Smooth muscle cell (in vitro differentiated cells): ENCODE measurements at regions not wholly inside any gene's neighbourhood (a gene's known extent, or its start where the extent isn't known, plus 50 kb on each side); places are given as distances from the start of the nearest gene placed in this dataset.

Experiments
- DNase-seq: peaks from one replicate; lab custom pipeline; 2025; ENCODE audit not compliant: unreplicated experiment; lab: John Stamatoyannopoulos, UW
- H2AFZ ChIP-seq: fragments of 200-600 bp; sonication (generic); 2 replicates; pipeline ENCODE4 v1.6.0; 2016; ENCODE audit warnings: antibody characterized with exemption, low read depth, mild to moderate bottlenecking
- H3F3A ChIP-seq: fragments of 200-600 bp; sonication (generic); 2 replicates; pipeline ENCODE4 v1.6.0; 2017; ENCODE audit warnings: antibody characterized with exemption, low read depth
- H3K27ac ChIP-seq: fragments of 200-600 bp; sonication (generic); 2 replicates; pipeline ENCODE4 v1.5.1; 2016; ENCODE audit warnings: low read depth, mild to moderate bottlenecking
- H3K27me3 ChIP-seq: fragments of 200-600 bp; sonication (generic); 2 replicates; pipeline ENCODE4 v1.6.1; 2016; ENCODE audit warnings: low read depth, mild to moderate bottlenecking
- H3K36me3 ChIP-seq: fragments of 200-600 bp; sonication (generic); 2 replicates; pipeline ENCODE4 v1.5.1; 2016; ENCODE audit warnings: low read depth
- H3K4me1 ChIP-seq: fragments of 200-600 bp; sonication (generic); 2 replicates; pipeline ENCODE4 v1.5.1; 2016; ENCODE audit warnings: low read depth
- H3K4me2 ChIP-seq: fragments of 200-600 bp; sonication (generic); 2 replicates; pipeline ENCODE4 v1.6.0; 2016; ENCODE audit warnings: mild to moderate bottlenecking
- H3K4me3 ChIP-seq: fragments of 200-600 bp; sonication (generic); 2 replicates; pipeline ENCODE4 v1.5.1; 2016; ENCODE audit warnings: mild to moderate bottlenecking
- H3K79me2 ChIP-seq: fragments of 200-600 bp; sonication (generic); 2 replicates; pipeline ENCODE4 v1.6.0; 2016; ENCODE audit warnings: low read depth, mild to moderate bottlenecking
- H3K9ac ChIP-seq: fragments of 200-600 bp; sonication (generic); 2 replicates; pipeline ENCODE4 v1.6.0; 2016; ENCODE audit warnings: low read depth
- H3K9me3 ChIP-seq: fragments of 200-600 bp; sonication (generic); replicated peaks from 2 replicates; pipeline ENCODE4 v1.5.1; 2016; ENCODE audit warnings: low read depth
- H4K20me1 ChIP-seq: fragments of 200-600 bp; sonication (generic); 2 replicates; pipeline ENCODE4 v1.6.0; 2016; ENCODE audit warnings: low read depth
- WGBS: methylation state at CpG from one replicate; pipeline ENCODE4 v1.1.7; 2016; ENCODE audit warnings: low lambda C conversion rate; 5-methylcytosine and 5-hydroxymethylcytosine counted together
- TF ChIP-seq, protein P1 (sequence below): fragments of 200-600 bp; sonication (generic); IDR thresholded peaks from 2 replicates; pipeline ENCODE4 v1.5.1; 2017; ENCODE audit warnings: borderline replicate concordance, mild to moderate bottlenecking, antibody characterized with exemption; ENCODE audit not compliant: insufficient read depth, poor library complexity, severe bottlenecking

GRCh38 chr10:105351187-105351586 is 710.1 kb downstream of the SORCS3 start:
- Histone ChIP-seq H3F3A (no peaks in the 10 kb centered on the region), H3K9ac (no peak overlapping the region), H3K4me2 (no peak overlapping the region), H3K9me3 (no peaks in the 10 kb centered on the region), H2AFZ (no peak overlapping the region), H3K36me3 (no peaks in the 10 kb centered on the region), H3K4me1 (no peaks in the 10 kb centered on the region), H3K4me3 (no peak overlapping the region), H3K27me3 (peaks cover 8% of the 10 kb centered on the region), H3K79me2 (no peaks in the 10 kb centered on the region), H3K27ac (no peak overlapping the region), H4K20me1 (no peaks in the 10 kb centered on the region)
- TF ChIP-seq, protein P1, sequence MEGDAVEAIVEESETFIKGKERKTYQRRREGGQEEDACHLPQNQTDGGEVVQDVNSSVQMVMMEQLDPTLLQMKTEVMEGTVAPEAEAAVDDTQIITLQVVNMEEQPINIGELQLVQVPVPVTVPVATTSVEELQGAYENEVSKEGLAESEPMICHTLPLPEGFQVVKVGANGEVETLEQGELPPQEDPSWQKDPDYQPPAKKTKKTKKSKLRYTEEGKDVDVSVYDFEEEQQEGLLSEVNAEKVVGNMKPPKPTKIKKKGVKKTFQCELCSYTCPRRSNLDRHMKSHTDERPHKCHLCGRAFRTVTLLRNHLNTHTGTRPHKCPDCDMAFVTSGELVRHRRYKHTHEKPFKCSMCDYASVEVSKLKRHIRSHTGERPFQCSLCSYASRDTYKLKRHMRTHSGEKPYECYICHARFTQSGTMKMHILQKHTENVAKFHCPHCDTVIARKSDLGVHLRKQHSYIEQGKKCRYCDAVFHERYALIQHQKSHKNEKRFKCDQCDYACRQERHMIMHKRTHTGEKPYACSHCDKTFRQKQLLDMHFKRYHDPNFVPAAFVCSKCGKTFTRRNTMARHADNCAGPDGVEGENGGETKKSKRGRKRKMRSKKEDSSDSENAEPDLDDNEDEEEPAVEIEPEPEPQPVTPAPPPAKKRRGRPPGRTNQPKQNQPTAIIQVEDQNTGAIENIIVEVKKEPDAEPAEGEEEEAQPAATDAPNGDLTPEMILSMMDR: no peak
- WGBS: 90% methylated on average over 2 of the region's 2 CpGs
- no peak for DNase-seq

DNA sequence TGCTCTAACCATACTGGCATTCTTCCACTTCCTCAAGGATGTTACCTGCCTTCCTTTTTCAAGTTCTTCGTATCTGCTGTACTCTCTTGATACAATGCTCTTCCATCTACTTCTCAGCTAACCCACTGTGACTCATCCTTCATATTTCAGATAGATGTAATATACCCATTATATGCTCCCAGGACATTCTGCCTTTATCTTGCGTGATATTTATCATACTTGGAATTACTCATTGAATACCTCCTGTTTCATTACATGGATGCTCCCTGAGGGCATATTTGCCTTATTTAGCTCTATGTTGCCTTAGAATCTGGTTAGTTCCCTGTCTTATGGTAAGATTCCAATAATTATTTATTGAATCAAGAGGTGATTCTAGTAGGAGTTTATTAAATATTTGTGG is 706.4 kb downstream of the SORCS3 start:
- Histone ChIP-seq H3K9me3 (no peaks in the 10 kb centered on the region), H3F3A (no peaks in the 10 kb centered on the region)

DNA sequence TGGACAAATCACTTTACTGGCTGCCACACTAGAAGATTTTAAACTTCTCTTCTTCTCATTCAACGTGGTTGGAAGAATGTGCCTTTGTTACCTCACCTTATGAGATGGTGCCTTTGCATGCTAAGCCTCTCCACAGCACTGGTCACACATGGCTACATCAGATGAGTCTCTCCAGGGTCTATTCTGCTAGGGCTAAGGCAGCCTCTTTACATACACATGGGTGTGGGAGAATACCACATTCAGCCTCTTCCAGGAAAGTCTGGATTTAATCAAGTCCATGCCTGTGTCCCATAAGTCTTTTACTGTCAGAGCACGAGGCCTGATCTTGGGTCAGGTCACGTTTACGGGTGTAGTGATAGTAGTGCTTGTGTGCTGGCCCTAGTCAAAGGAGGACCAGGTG is 701.5 kb downstream of the SORCS3 start:
- TF ChIP-seq, protein P1: no peak
- H3K36me3 ChIP-seq: no peaks in the 10 kb centered on the region
- WGBS: 49% methylated on average over 4 of the region's 4 CpGs
- no peak overlapping the region for H3K4me3 ChIP-seq
- no peaks in the 10 kb centered on the region for H4K20me1 ChIP-seq
- no peaks in the 10 kb centered on the region for H3K79me2 ChIP-seq
- H3K9ac ChIP-seq: no peak overlapping the region
- H3K9me3 ChIP-seq: no peaks in the 10 kb centered on the region
- H2AFZ ChIP-seq: no peak overlapping the region
- H3K27me3 ChIP-seq: no peaks in the 10 kb centered on the region
- H3K4me2 ChIP-seq: no peak overlapping the region
- DNase-seq: no peak
- no peaks in the 10 kb centered on the region for H3F3A ChIP-seq
- H3K4me1 ChIP-seq: no peaks in the 10 kb centered on the region
- H3K27ac ChIP-seq: no peak overlapping the region

More for the DNA sequence above, 706.4 kb downstream of the SORCS3 start:
- Histone ChIP-seq H3K27ac (no peak overlapping the region), H3K36me3 (no peaks in the 10 kb centered on the region), H2AFZ (no peak overlapping the region), H3K4me2 (no peak overlapping the region), H3K4me1 (no peaks in the 10 kb centered on the region), H3K4me3 (no peak overlapping the region), H4K20me1 (no peaks in the 10 kb centered on the region), H3K27me3 (peaks cover 5% of the 10 kb centered on the region), H3K79me2 (no peaks in the 10 kb centered on the region), H3K9ac (no peak overlapping the region)
- TF ChIP-seq, protein P1: no peak
- WGBS: 89% methylated on average over 2 of the region's 2 CpGs
- no peak for DNase-seq

DNA sequence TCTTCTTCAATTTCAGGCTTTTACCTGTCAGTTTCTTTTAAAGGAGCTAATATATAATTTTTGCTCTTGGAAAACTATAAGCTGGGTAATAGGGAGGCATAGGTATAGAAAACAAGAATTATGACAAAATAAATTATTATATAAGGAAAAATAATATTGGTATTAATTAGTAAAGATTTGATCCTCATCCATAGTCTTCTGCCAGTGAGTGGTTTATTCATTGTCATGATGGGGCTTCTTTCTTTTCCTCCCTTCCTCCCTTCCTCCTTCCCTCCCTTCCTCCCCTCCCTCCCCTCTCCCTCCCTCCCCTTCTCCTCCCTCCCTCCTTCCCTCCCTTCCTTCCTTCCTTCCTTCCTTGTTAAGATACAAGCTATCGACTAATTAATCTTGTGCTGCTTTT is 698.6 kb downstream of the SORCS3 start:
- no peak overlapping the region for H3K27ac ChIP-seq
- no peaks in the 10 kb centered on the region for H3K4me1 ChIP-seq
- H3K4me2 ChIP-seq: no peak overlapping the region
- H2AFZ ChIP-seq: no peak overlapping the region
- no peak for DNase-seq
- H3K9ac ChIP-seq: no peak overlapping the region
- 100% methylated on average over 1 of the region's 1 CpG for WGBS
- no peaks in the 10 kb centered on the region for H3K79me2 ChIP-seq
- H4K20me1 ChIP-seq: no peaks in the 10 kb centered on the region
- H3K36me3 ChIP-seq: no peaks in the 10 kb centered on the region
- H3K9me3 ChIP-seq: no peaks in the 10 kb centered on the region
- no peak overlapping the region for H3K4me3 ChIP-seq
- no peaks in the 10 kb centered on the region for H3F3A ChIP-seq
- TF ChIP-seq, protein P1: no peak
- H3K27me3 ChIP-seq: no peaks in the 10 kb centered on the region
